Lower lobe of right lung (tissue), 2 donors: ENCODE measurements at regions not wholly inside any gene's neighbourhood (a gene's known extent, or its start where the extent isn't known, plus 50 kb on each side); places are given as distances from the start of the nearest gene placed in this dataset.

Experiments
- ATAC-seq, 2 donors: fragments of 200-7000 bp; cut with Tn5 transposase; one replicate each; pipeline ENCODE4 v1.9.1; 2020 to 2022; ENCODE audit warnings: mild to moderate bottlenecking in 2 of 2, moderate library complexity in 2 of 2
- DNase-seq: peaks from one replicate; pipeline ENCODE4 v3.0.0-alpha.2; 2020
- H3K27ac ChIP-seq: fragments of 200-600 bp; one replicate; pipeline ENCODE4 v1.8.0; 2022
- H3K27me3 ChIP-seq: fragments of 200-600 bp; one replicate; pipeline ENCODE4 v1.8.0; 2022; ENCODE audit warnings: low read depth
- H3K36me3 ChIP-seq: fragments of 200-600 bp; one replicate; pipeline ENCODE4 v1.8.0; 2022; ENCODE audit warnings: mild to moderate bottlenecking
- H3K4me1 ChIP-seq: fragments of 200-600 bp; one replicate; pipeline ENCODE4 v1.8.0; 2022
- H3K4me3 ChIP-seq: fragments of 200-600 bp; one replicate; pipeline ENCODE4 v1.8.0; 2022; ENCODE audit warnings: mild to moderate bottlenecking
- H3K9me3 ChIP-seq: fragments of 200-600 bp; one replicate; pipeline ENCODE4 v1.8.0; 2022
- CTCF ChIP-seq: fragments of 200-600 bp; IDR thresholded peaks from one replicate; pipeline ENCODE4 v1.8.0; 2022; ENCODE audit warnings: antibody characterized with exemption, mild to moderate bottlenecking
- intact Hi-C: fragments of 100-400 bp; cut with DNase I; formaldehyde crosslinking; loops from one replicate; pipeline ENCODE4 v1.11.0; 2022
- donor health status: DM: no; HTN: yes; CAD: no; lungs with severe emphysema.

- Histone ChIP-seq H3K9me3 (no peaks in the 10 kb centered on the region), H3K4me1 (peaks cover 14% of the 10 kb centered on the region), H3K36me3 (no peaks in the 10 kb centered on the region), H3K27me3 (no peaks in the 10 kb centered on the region), H3K4me3 (no peak overlapping the region), H3K27ac (peak overlapping the region; percentile 46)
- ATAC-seq (peak; percentile 54 to 58), DNase-seq (peak; percentile 52)
- intact Hi-C loops: no loop called here
- no peak for TF ChIP-seq CTCF
Measured at GRCh38 chr1:116242741-116243140, 130.3 kb upstream of the ATP1A1 start.

GRCh38 chr1:116243333-116244054 lies 129.6 kb upstream of the ATP1A1 start:
- TF ChIP-seq CTCF: no peak
- DNase-seq (peak; percentile 66), ATAC-seq (peak; percentile 93 to 96)
- Histone ChIP-seq H3K4me3 (no peak overlapping the region), H3K27me3 (no peaks in the 10 kb centered on the region), H3K9me3 (no peaks in the 10 kb centered on the region), H3K36me3 (no peaks in the 10 kb centered on the region), H3K27ac (peak overlapping the region; percentile 46), H3K4me1 (peaks cover 14% of the 10 kb centered on the region)
- intact Hi-C loops: no loop called here

- no peak for ATAC-seq
- intact Hi-C loops: no loop called here
- Histone ChIP-seq H3K36me3 (no peaks in the 10 kb centered on the region), H3K9me3 (no peaks in the 10 kb centered on the region), H3K4me1 (peaks cover 14% of the 10 kb centered on the region), H3K4me3 (no peak overlapping the region), H3K27me3 (no peaks in the 10 kb centered on the region), H3K27ac (no peak overlapping the region)
- TF ChIP-seq CTCF: no peak
- no peak for DNase-seq
Measured at GRCh38 chr1:116246174-116246573, 126.9 kb upstream of the ATP1A1 start.

GRCh38 chr1:116252271-116252670 lies 120.8 kb upstream of the ATP1A1 start:
- no peak for DNase-seq
- no peak for TF ChIP-seq CTCF
- H3K4me3 ChIP-seq: no peak overlapping the region
- ATAC-seq: no peak
- intact Hi-C loops: no loop called here
- H3K9me3 ChIP-seq: no peaks in the 10 kb centered on the region
- H3K4me1 ChIP-seq: no peaks in the 10 kb centered on the region
- H3K27ac ChIP-seq: no peak overlapping the region
- no peaks in the 10 kb centered on the region for H3K36me3 ChIP-seq
- H3K27me3 ChIP-seq: no peaks in the 10 kb centered on the region

- Histone ChIP-seq H3K4me1 (no peaks in the 10 kb centered on the region), H3K27me3 (no peaks in the 10 kb centered on the region), H3K9me3 (no peaks in the 10 kb centered on the region), H3K4me3 (no peak overlapping the region), H3K27ac (no peak overlapping the region), H3K36me3 (no peaks in the 10 kb centered on the region)
- TF ChIP-seq CTCF: no peak
- ATAC-seq (no peak), DNase-seq (no peak)
- intact Hi-C loops: no loop called here
Measured at GRCh38 chr1:116252785-116253184, 120.3 kb upstream of the ATP1A1 start.
